Breast epithelium (tissue), 4 donors: ENCODE measurements at regions not wholly inside any gene's neighbourhood (a gene's known extent, or its start where the extent isn't known, plus 50 kb on each side); places are given as distances from the start of the nearest gene placed in this dataset.

ENCODE experiments used
- DNase-seq, 2 donors: peaks; one replicate each; pipeline ENCODE4 v3.0.0-alpha.2; 2019; ENCODE audit warnings: low spot score in 2 of 2
- H3K27ac ChIP-seq, 2 donors: fragments of 200-600 bp; sonication (generic) in 1 of 2; one replicate each; pipeline ENCODE4 v1.5.1; 2016 to 2019; ENCODE audit warnings: mild to moderate bottlenecking in 1 of 2
- H3K27me3 ChIP-seq, 2 donors: fragments of 200-600 bp; sonication (generic) in 1 of 2; one replicate each; pipeline versions ENCODE4 v1.5.1 to v1.6.0; 2017 to 2019; ENCODE audit warnings: control low read depth in 1 of 2, mild to moderate bottlenecking in 1 of 2
- H3K36me3 ChIP-seq: fragments of 200-600 bp; one replicate; pipeline ENCODE4 v1.5.1; 2019
- H3K4me1 ChIP-seq, 2 donors: fragments of 200-600 bp; sonication (generic); one replicate each; pipeline ENCODE4 v1.5.1; 2016 to 2019; ENCODE audit warnings: control low read depth in 1 of 2
- H3K4me3 ChIP-seq, 3 donors: fragments of 200-600 bp; sonication (generic); 1 replicate in 2 of 3; 2 replicates in 1 of 3; pipeline ENCODE4 v1.5.1; 2016 to 2019; ENCODE audit warnings: mild to moderate bottlenecking in 3 of 3, moderate library complexity in 2 of 3
- H3K9me3 ChIP-seq, 2 donors: fragments of 200-600 bp; sonication (generic) in 1 of 2; one replicate each; pipeline ENCODE4 v1.5.1; 2016 to 2019; ENCODE audit warnings: control low read depth in 1 of 2
- POLR2A ChIP-seq: fragments of 450-650 bp; IDR thresholded peaks from one replicate; pipeline ENCODE4 v1.6.1; 2016; ENCODE audit warnings: antibody characterized with exemption, mild to moderate bottlenecking, moderate library complexity
- POLR2AphosphoS5 ChIP-seq, 3 donors: sonication (generic); formaldehyde crosslinking; IDR thresholded peaks; one replicate each; pipeline ENCODE4 v1.6.1; 2017; ENCODE audit warnings: antibody characterized with exemption in 3 of 3
- intact Hi-C: fragments of 100-400 bp; cut with DNase I; formaldehyde crosslinking; loops from one replicate; pipeline ENCODE4 v1.15.1; 2023; ENCODE audit warnings: low total_unique reads
- TF ChIP-seq, protein P1 (sequence below), 3 donors: fragments of 450-650 bp; IDR thresholded peaks; one replicate each; pipeline ENCODE4 v1.5.1; 2016 to 2017; ENCODE audit warnings: antibody characterized with exemption in 3 of 3, mild to moderate bottlenecking in 3 of 3, moderate library complexity in 3 of 3

GRCh38 chr1:103267266-103267665 is 158.9 kb upstream of the COL11A1 start:
- Histone ChIP-seq H3K27ac (no peak overlapping the region), H3K27me3 (no peaks in the 10 kb centered on the region), H3K9me3 (no peaks in the 10 kb centered on the region), H3K36me3 (no peaks in the 10 kb centered on the region), H3K4me3 (no peak overlapping the region), H3K4me1 (no peaks in the 10 kb centered on the region)
- TF ChIP-seq, protein P1, sequence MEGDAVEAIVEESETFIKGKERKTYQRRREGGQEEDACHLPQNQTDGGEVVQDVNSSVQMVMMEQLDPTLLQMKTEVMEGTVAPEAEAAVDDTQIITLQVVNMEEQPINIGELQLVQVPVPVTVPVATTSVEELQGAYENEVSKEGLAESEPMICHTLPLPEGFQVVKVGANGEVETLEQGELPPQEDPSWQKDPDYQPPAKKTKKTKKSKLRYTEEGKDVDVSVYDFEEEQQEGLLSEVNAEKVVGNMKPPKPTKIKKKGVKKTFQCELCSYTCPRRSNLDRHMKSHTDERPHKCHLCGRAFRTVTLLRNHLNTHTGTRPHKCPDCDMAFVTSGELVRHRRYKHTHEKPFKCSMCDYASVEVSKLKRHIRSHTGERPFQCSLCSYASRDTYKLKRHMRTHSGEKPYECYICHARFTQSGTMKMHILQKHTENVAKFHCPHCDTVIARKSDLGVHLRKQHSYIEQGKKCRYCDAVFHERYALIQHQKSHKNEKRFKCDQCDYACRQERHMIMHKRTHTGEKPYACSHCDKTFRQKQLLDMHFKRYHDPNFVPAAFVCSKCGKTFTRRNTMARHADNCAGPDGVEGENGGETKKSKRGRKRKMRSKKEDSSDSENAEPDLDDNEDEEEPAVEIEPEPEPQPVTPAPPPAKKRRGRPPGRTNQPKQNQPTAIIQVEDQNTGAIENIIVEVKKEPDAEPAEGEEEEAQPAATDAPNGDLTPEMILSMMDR (IDR thresholded peaks at IDR 0.05): no peak
- no peak for TF ChIP-seq POLR2AphosphoS5 (IDR thresholded peaks at IDR 0.05)
- TF ChIP-seq POLR2A: no peak
- DNase-seq: no peak
- intact Hi-C loops: no loop called here

DNA sequence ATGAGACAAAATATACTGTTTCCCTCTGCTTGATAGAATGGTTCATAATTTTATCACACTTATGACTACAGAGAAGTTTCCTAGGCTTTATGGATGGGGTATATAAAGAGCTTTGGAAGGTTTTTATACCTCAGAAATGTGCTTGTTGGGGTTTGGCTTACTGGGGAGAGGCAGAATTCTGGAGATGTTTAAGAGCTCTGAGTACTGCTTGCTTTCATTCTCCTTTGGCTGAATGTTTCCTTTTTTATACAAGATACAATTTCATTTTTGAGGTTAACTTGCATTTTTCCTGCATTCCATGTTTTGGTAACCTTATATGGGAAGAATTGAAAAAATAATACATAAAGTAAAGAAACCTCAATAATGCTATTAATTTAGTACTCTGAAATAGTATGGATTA is 157.7 kb upstream of the COL11A1 start:
- TF ChIP-seq, protein P1 (IDR thresholded peaks at IDR 0.05): no peak
- TF ChIP-seq POLR2AphosphoS5 (IDR thresholded peaks at IDR 0.05): no peak
- no peak for TF ChIP-seq POLR2A
- no peak overlapping the region for H3K4me3 ChIP-seq
- no peak for DNase-seq
- H3K27me3 ChIP-seq: no peaks in the 10 kb centered on the region
- no peaks in the 10 kb centered on the region for H3K4me1 ChIP-seq
- intact Hi-C loops: no loop called here
- no peak overlapping the region for H3K27ac ChIP-seq
- no peaks in the 10 kb centered on the region for H3K36me3 ChIP-seq
- no peaks in the 10 kb centered on the region for H3K9me3 ChIP-seq

GRCh38 chr1:103265551-103265950 is 157.2 kb upstream of the COL11A1 start:
- H3K4me3 ChIP-seq: no peak overlapping the region
- TF ChIP-seq, protein P1 (IDR thresholded peaks at IDR 0.05): no peak
- TF ChIP-seq POLR2AphosphoS5 (IDR thresholded peaks at IDR 0.05): no peak
- TF ChIP-seq POLR2A: no peak
- H3K36me3 ChIP-seq: no peaks in the 10 kb centered on the region
- DNase-seq: no peak
- no peaks in the 10 kb centered on the region for H3K4me1 ChIP-seq
- H3K27ac ChIP-seq: no peak overlapping the region
- H3K27me3 ChIP-seq: no peaks in the 10 kb centered on the region
- H3K9me3 ChIP-seq: no peaks in the 10 kb centered on the region
- intact Hi-C loops: no loop called here

- H3K27me3 ChIP-seq: no peaks in the 10 kb centered on the region
- H3K9me3 ChIP-seq: no peaks in the 10 kb centered on the region
- no peaks in the 10 kb centered on the region for H3K36me3 ChIP-seq
- H3K4me1 ChIP-seq: no peaks in the 10 kb centered on the region
- H3K27ac ChIP-seq: no peak overlapping the region
- no peak overlapping the region for H3K4me3 ChIP-seq
- no peak for DNase-seq
- no peak for TF ChIP-seq POLR2AphosphoS5 (IDR thresholded peaks at IDR 0.05)
- intact Hi-C loops: no loop called here
These were observed 151.7 kb upstream of the COL11A1 start for GRCh38 chr1:103259982-103260381.

DNA sequence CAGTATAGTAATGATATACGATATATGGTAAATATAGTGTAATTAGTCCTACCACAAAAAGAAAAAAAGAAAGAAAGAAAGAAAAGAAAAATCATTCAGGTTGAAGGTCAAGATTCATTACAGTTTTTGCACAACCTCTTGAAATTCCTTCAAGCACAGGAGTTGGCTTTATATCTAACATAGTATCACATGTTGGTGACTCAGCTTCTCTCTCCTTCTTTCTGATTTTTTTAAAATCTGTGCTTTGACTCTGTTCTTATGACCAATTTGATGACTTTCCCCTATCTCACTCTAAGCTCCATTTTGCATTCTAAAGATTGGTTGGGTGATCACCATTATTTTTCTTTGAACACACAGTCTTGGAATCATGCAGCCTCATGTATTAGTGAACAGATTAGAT is 148.2 kb upstream of the COL11A1 start:
- H3K9me3 ChIP-seq: no peaks in the 10 kb centered on the region
- no peaks in the 10 kb centered on the region for H3K36me3 ChIP-seq
- no peak for DNase-seq
- H3K4me3 ChIP-seq: no peak overlapping the region
- H3K27me3 ChIP-seq: no peaks in the 10 kb centered on the region
- intact Hi-C loops: no loop called here
- no peak overlapping the region for H3K27ac ChIP-seq
- H3K4me1 ChIP-seq: no peaks in the 10 kb centered on the region
- TF ChIP-seq, protein P1 (IDR thresholded peaks at IDR 0.05): no peak
- TF ChIP-seq POLR2AphosphoS5 (IDR thresholded peaks at IDR 0.05) (no peak), POLR2A (no peak)

DNA sequence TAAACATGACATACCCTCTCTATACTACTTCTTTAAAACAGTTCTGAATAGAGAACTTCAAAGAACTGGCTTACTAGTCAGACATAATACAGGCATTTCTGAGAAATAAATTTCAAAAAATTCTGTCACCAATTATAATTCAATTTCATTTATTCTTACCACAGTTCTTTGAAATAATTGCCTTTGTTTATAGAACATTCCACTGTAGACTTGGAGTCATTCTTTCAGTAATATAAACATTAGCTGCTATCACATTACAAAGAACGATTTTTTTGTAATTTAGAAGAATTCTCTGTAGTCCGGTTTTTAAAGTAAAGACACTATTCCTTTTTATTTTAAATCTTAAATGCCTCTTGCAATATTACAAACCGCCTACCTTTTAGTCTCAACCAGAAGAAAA is 146.4 kb upstream of the COL11A1 start:
- no peaks in the 10 kb centered on the region for H3K27me3 ChIP-seq

More for the DNA sequence above, 146.4 kb upstream of the COL11A1 start:
- DNase-seq: no peak
- Histone ChIP-seq H3K4me1 (no peaks in the 10 kb centered on the region), H3K9me3 (no peaks in the 10 kb centered on the region), H3K27ac (no peak overlapping the region), H3K4me3 (no peak overlapping the region), H3K36me3 (no peaks in the 10 kb centered on the region)
- intact Hi-C loops: no loop called here
- no peak for TF ChIP-seq POLR2A
- TF ChIP-seq, protein P1 (IDR thresholded peaks at IDR 0.05): no peak
- TF ChIP-seq POLR2AphosphoS5 (IDR thresholded peaks at IDR 0.05): no peak
